OCI-LY7 (cell line): ENCODE measurements at regions not wholly inside any gene's neighbourhood (a gene's known extent, or its start where the extent isn't known, plus 50 kb on each side); places are given as distances from the start of the nearest gene placed in this dataset.

Experiments used
- EZH2phosphoT487 ChIP-seq: fragments of 200-600 bp; sonication (generic); IDR thresholded peaks from 2 replicates; pipeline ENCODE4 v1.6.1; 2018; ENCODE audit warnings: low read depth, borderline replicate concordance, mild to moderate bottlenecking, mixed run types, antibody characterized with exemption, low read length, moderate library complexity, mixed read lengths
- TF ChIP-seq, protein P1 (sequence below): fragments of 200-600 bp; sonication (generic); conservative IDR thresholded peaks from 2 replicates; pipeline ENCODE4 v1.5.1; 2014; ENCODE audit warnings: mild to moderate bottlenecking, antibody characterized with exemption, low read length, moderate library complexity, mixed read lengths

DNA sequence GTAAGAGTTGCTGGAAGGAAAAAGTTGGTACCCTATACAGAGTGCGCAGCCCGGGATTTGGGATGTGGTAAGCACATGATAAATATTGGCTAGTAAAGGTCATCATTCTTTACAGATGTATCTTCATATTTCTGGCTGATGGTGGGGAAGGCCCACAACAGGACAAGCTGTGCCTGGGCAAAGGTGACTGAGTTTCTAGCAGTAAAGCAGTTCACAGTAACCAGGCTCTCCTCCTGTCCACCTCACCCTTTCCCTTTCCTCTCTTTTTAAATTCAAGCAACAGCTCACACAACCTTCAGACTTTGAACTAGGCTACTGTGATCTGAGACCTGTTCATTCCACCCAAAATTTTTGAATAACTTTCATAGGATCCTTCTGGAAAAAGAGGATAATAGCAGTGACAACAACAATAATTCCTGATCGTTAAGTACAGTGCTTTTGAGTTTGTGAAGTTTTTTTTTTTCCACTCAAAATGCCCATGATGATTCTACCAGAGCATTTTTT lies 145.9 kb upstream of the TBL1XR1 start:
- TF ChIP-seq, protein P1, sequence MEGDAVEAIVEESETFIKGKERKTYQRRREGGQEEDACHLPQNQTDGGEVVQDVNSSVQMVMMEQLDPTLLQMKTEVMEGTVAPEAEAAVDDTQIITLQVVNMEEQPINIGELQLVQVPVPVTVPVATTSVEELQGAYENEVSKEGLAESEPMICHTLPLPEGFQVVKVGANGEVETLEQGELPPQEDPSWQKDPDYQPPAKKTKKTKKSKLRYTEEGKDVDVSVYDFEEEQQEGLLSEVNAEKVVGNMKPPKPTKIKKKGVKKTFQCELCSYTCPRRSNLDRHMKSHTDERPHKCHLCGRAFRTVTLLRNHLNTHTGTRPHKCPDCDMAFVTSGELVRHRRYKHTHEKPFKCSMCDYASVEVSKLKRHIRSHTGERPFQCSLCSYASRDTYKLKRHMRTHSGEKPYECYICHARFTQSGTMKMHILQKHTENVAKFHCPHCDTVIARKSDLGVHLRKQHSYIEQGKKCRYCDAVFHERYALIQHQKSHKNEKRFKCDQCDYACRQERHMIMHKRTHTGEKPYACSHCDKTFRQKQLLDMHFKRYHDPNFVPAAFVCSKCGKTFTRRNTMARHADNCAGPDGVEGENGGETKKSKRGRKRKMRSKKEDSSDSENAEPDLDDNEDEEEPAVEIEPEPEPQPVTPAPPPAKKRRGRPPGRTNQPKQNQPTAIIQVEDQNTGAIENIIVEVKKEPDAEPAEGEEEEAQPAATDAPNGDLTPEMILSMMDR = no peak
- no peak for TF ChIP-seq EZH2phosphoT487
